Panc1 (cell line): ENCODE measurements at regions not wholly inside any gene's neighbourhood (a gene's known extent, or its start where the extent isn't known, plus 50 kb on each side); places are given as distances from the start of the nearest gene placed in this dataset.

ENCODE experiments used
- ATAC-seq: fragments of 200-7000 bp; cut with Tn5 transposase; 2 replicates; pipeline ENCODE4 v1.9.1; 2020; ENCODE audit warnings: mild to moderate bottlenecking, moderate library complexity
- BruUV-seq: library from RNA; stranded (reverse); fragments of 400-500 nt; replicated peaks from 2 replicates; lab custom pipeline; 2021; lab: Mats Ljungman, UMichigan
- CTCF ChIA-PET: fragments of 300-600 bp; sonication (Branson Sonifier 250); formaldehyde crosslinking; loops from one replicate; lab custom pipeline; 2022; ENCODE audit warnings: antibody characterized with exemption; lab: Charles Lee
- POLR2A ChIA-PET: fragments of 300-600 bp; sonication (Branson Sonifier 250); formaldehyde crosslinking; loops from one replicate; lab custom pipeline; 2022; ENCODE audit warnings: antibody characterized with exemption; lab: Charles Lee
- DNase-seq: peaks from one replicate; pipeline ENCODE4 v3.0.0-alpha.2; 2010; ENCODE audit warnings: low read depth, low spot score
- H3K27ac ChIP-seq: 2 replicates; pipeline ENCODE4 v1.5.1; 2011; ENCODE audit warnings: mild to moderate bottlenecking, low read length, inconsistent platforms
- H3K27me3 ChIP-seq: fragments of 200-500 bp; sonication (Bioruptor generic); 2 replicates; pipeline ENCODE4 v1.6.0; 2014; ENCODE audit warnings: low read length, inconsistent platforms; ENCODE audit not compliant: control insufficient read depth, insufficient read depth
- H3K36me3 ChIP-seq: fragments of 200-500 bp; sonication (Bioruptor generic); 2 replicates; pipeline ENCODE4 v1.5.1; 2014; ENCODE audit warnings: inconsistent platforms, mild to moderate bottlenecking, low read length, moderate library complexity; ENCODE audit not compliant: control insufficient read depth, insufficient read depth
- H3K4me1 ChIP-seq: 2 replicates; pipeline ENCODE4 v1.5.1; 2011; ENCODE audit warnings: inconsistent platforms, mild to moderate bottlenecking, low read length, moderate library complexity; ENCODE audit not compliant: control insufficient read depth, insufficient read depth
- H3K4me3 ChIP-seq, 2 experiments: 2 replicates each; pipeline ENCODE4 v1.5.1; 2011 to 2012; ENCODE audit warnings: low read depth in 2 of 2, low read length in 2 of 2, mild to moderate bottlenecking in 2 of 2, inconsistent platforms in 1 of 2, moderate library complexity in 1 of 2
- H3K9me3 ChIP-seq: fragments of 200-500 bp; sonication (Bioruptor generic); 2 replicates; pipeline ENCODE4 v1.5.1; 2014; ENCODE audit warnings: low read depth, mild to moderate bottlenecking, inconsistent platforms, low read length, moderate library complexity; ENCODE audit not compliant: control insufficient read depth, insufficient read depth
- POLR2AphosphoS5 ChIP-seq: IDR thresholded peaks from 2 replicates; pipeline ENCODE4 v1.6.1; 2012; ENCODE audit warnings: mild to moderate bottlenecking, low read depth, low read length, moderate library complexity
- SIN3A ChIP-seq: IDR thresholded peaks from 2 replicates; pipeline ENCODE4 v1.6.1; 2012; ENCODE audit warnings: low read depth, mild to moderate bottlenecking, low read length, moderate library complexity, borderline replicate concordance; ENCODE audit not compliant: insufficient read depth
- TCF7L2 ChIP-seq: IDR thresholded peaks from 2 replicates; pipeline ENCODE4 v1.6.1; 2011; ENCODE audit warnings: mild to moderate bottlenecking, low read depth, low read length, inconsistent platforms
- in situ Hi-C: cut with HindIII; loops from 2 replicates; pipeline ENCODE4 v1.10.0; 2016; ENCODE audit warnings: low sequenced_read_pairs, low pct_unique_long_range_greater_than_20kb
- intact Hi-C: fragments of 100-400 bp; cut with micrococcal nuclease; formaldehyde crosslinking; loops from one replicate; pipeline ENCODE4 v1.10.0; 2022; ENCODE audit not compliant: unreplicated experiment
- TF ChIP-seq, protein P1 (sequence below), 2 experiments: IDR thresholded peaks; 2 replicates each; pipeline ENCODE4 v1.6.1; 2011 to 2012; ENCODE audit warnings: low read depth in 2 of 2, control low read depth in 1 of 2, low read length in 1 of 2, mild to moderate bottlenecking in 1 of 2, moderate library complexity in 1 of 2; ENCODE audit not compliant: insufficient read depth in 1 of 2
- TF ChIP-seq, protein P2 (sequence below): fragments of 450-650 bp; IDR thresholded peaks from 2 replicates; pipeline ENCODE4 v1.5.1; 2017; ENCODE audit warnings: mild to moderate bottlenecking

DNA sequence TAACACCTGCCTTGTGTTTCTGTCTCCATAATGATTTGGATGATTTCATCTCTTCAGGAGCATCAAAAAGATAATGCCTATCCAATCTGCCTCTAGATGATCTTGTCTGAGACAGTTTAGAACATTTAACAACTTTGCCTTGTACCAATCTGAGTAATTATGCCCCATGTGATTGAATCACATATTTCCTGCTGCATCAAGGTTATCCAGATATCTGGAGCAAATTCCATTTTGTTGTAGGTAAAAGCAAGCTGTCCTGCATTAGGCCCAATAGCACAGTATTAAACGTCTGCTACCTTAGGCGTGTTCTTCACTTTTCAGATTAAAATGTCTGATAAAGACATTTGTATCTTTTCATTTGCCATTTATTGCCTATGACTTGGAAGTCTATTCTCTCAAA lies 54.1 kb upstream of the MARCHF11 start:
- in situ Hi-C loops (no loop called here), intact Hi-C loops (no loop called here)
- Histone ChIP-seq H3K4me3 (no peak overlapping the region), H3K27ac (no peak overlapping the region), H3K9me3 (no peaks in the 10 kb centered on the region), H3K4me1 (no peaks in the 10 kb centered on the region), H3K36me3 (no peaks in the 10 kb centered on the region), H3K27me3 (no peaks in the 10 kb centered on the region)
- TF ChIP-seq, protein P1, sequence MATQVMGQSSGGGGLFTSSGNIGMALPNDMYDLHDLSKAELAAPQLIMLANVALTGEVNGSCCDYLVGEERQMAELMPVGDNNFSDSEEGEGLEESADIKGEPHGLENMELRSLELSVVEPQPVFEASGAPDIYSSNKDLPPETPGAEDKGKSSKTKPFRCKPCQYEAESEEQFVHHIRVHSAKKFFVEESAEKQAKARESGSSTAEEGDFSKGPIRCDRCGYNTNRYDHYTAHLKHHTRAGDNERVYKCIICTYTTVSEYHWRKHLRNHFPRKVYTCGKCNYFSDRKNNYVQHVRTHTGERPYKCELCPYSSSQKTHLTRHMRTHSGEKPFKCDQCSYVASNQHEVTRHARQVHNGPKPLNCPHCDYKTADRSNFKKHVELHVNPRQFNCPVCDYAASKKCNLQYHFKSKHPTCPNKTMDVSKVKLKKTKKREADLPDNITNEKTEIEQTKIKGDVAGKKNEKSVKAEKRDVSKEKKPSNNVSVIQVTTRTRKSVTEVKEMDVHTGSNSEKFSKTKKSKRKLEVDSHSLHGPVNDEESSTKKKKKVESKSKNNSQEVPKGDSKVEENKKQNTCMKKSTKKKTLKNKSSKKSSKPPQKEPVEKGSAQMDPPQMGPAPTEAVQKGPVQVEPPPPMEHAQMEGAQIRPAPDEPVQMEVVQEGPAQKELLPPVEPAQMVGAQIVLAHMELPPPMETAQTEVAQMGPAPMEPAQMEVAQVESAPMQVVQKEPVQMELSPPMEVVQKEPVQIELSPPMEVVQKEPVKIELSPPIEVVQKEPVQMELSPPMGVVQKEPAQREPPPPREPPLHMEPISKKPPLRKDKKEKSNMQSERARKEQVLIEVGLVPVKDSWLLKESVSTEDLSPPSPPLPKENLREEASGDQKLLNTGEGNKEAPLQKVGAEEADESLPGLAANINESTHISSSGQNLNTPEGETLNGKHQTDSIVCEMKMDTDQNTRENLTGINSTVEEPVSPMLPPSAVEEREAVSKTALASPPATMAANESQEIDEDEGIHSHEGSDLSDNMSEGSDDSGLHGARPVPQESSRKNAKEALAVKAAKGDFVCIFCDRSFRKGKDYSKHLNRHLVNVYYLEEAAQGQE (IDR thresholded peaks at IDR 0.05; ENCODE audit: insufficient read depth in 1 of 2, low read depth in 2 of 2, low read length in 1 of 2) = no peak
- TF ChIP-seq TCF7L2 (no peak), POLR2AphosphoS5 (no peak), SIN3A (no peak)
- TF ChIP-seq, protein P2, sequence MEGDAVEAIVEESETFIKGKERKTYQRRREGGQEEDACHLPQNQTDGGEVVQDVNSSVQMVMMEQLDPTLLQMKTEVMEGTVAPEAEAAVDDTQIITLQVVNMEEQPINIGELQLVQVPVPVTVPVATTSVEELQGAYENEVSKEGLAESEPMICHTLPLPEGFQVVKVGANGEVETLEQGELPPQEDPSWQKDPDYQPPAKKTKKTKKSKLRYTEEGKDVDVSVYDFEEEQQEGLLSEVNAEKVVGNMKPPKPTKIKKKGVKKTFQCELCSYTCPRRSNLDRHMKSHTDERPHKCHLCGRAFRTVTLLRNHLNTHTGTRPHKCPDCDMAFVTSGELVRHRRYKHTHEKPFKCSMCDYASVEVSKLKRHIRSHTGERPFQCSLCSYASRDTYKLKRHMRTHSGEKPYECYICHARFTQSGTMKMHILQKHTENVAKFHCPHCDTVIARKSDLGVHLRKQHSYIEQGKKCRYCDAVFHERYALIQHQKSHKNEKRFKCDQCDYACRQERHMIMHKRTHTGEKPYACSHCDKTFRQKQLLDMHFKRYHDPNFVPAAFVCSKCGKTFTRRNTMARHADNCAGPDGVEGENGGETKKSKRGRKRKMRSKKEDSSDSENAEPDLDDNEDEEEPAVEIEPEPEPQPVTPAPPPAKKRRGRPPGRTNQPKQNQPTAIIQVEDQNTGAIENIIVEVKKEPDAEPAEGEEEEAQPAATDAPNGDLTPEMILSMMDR = no peak
- BruUV-seq = no TSS peak
- CTCF ChIA-PET = no interaction called here
- POLR2A ChIA-PET = no interaction called here
- DNase-seq (no peak), ATAC-seq (no peak)

DNA sequence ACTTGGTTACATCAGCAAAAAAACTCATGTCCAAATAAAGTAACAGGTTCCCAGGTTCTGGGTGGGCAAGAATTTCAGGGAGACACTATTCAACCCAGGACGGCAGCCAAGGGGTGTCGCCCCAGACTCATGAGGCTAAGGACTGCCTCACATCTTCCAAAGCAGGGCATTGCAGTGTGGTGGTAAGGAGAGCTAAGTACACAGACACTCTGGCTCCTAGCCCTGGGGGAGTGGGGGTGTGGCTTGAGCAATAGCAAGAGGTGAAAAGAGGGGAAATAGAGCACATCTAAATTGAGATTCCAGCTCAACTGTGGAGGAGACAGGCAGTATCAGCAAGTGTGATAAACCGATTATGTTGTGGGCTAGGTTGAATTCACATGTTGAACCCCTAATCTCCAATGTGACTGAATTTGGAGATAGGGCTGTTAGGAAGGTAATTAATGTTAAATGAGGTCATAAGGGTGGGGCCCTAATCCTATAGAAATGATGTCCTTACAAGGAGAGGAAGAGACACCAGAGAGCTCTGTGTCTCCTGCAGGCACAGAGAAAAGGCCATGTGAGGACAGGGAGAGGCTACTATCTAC lies 49.9 kb upstream of the MARCHF11 start:
- TF ChIP-seq POLR2AphosphoS5 (no peak), TCF7L2 (no peak), SIN3A (no peak)
- TF ChIP-seq, protein P2 = no peak
- TF ChIP-seq, protein P1 (IDR thresholded peaks at IDR 0.05; ENCODE audit: insufficient read depth in 1 of 2, low read depth in 2 of 2, low read length in 1 of 2) = no peak
- CTCF ChIA-PET = no interaction called here
- H3K4me3 ChIP-seq = no peak overlapping the region
- intact Hi-C loops = no loop called here
- no peaks in the 10 kb centered on the region for H3K36me3 ChIP-seq
- POLR2A ChIA-PET = no interaction called here
- H3K27ac ChIP-seq = no peak overlapping the region
- H3K27me3 ChIP-seq = no peaks in the 10 kb centered on the region
- in situ Hi-C loops = no loop called here
- H3K9me3 ChIP-seq = no peaks in the 10 kb centered on the region
- ATAC-seq (no peak), DNase-seq (no peak)
- no TSS peak for BruUV-seq
- no peaks in the 10 kb centered on the region for H3K4me1 ChIP-seq
